ENCODE measurements at regions not wholly inside any gene's neighbourhood (a gene's known extent, or its start where the extent isn't known, plus 50 kb on each side); places are given as distances from the start of the nearest gene placed in this dataset.
"Not testable (repeated sequence)": the region's sequence is repeated elsewhere in the genome, so short reads cannot be mapped to it uniquely, and the experiment has no call there.

DNA sequence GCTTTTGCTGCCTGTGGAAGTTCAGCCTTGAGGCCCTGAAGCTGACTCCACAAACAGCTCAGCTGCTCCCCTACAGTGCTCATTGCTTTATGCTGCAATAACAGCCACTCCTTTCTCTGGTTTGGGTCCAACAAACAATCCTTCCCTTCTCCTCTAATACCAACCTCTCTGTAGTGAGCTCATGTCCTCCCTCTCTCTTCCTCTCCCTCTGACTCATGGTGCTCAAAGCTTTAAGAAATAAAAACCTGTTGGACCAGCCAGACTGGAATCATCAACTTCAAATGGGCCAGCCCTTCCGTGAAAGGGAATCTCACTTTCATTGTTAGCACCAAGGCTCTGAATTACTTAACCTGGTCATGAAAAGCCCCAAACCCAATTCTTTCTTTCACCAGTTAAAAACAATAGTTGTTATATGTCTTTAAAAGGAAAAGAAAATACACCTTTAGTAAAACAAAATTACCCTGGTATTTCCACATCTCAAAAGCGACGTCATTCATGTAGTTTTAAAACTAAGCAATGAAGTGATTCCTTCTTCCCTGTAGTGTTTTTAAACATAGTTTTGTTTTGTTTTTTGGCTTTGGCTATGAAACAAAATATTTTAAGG, 126.4 kb downstream of the DUSP6 start:
- peak; percentile 87 for FAIRE-seq
- Histone ChIP-seq H3K36me3 (ENCODE audit: control insufficient read depth, insufficient read depth, low read length) (no peaks in the 10 kb centered on the region), H3K4me3 (ENCODE audit: low read depth, low read length) (no peak overlapping the region), H3K27me3 (ENCODE audit: control insufficient read depth, insufficient read depth, low read length) (no peaks in the 10 kb centered on the region)
- TF ChIP-seq, protein P1, sequence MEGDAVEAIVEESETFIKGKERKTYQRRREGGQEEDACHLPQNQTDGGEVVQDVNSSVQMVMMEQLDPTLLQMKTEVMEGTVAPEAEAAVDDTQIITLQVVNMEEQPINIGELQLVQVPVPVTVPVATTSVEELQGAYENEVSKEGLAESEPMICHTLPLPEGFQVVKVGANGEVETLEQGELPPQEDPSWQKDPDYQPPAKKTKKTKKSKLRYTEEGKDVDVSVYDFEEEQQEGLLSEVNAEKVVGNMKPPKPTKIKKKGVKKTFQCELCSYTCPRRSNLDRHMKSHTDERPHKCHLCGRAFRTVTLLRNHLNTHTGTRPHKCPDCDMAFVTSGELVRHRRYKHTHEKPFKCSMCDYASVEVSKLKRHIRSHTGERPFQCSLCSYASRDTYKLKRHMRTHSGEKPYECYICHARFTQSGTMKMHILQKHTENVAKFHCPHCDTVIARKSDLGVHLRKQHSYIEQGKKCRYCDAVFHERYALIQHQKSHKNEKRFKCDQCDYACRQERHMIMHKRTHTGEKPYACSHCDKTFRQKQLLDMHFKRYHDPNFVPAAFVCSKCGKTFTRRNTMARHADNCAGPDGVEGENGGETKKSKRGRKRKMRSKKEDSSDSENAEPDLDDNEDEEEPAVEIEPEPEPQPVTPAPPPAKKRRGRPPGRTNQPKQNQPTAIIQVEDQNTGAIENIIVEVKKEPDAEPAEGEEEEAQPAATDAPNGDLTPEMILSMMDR (IDR thresholded peaks at IDR 0.05; ENCODE audit: insufficient read depth, low read length, severe bottlenecking): peak; percentile 9
- peak; percentile 100 for DNase-seq (ENCODE audit: low read depth)

DNA sequence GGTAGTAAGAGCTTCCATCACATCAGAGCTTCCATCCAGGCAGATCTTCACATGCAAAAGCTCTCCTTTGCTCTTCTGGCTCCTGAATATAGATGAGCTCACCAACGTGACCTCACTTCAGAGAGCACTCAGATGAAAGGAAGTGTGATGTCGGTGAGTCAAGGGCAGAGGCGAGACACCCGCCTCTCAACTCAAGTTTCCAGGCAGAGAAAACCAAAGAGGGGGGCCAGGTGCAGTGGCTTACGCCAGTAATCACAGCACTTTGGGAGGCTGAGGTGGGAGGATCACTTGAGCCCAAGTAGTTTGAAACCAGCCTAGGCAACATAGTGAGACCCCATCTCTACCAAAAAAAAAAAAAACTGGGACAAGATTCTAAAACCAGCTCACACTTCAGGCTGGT, 126.9 kb downstream of the DUSP6 start:
- TF ChIP-seq, protein P1 (IDR thresholded peaks at IDR 0.05; ENCODE audit: insufficient read depth, low read length, severe bottlenecking): no peak
- peak; percentile 96 for DNase-seq (ENCODE audit: low read depth)
- peak; percentile 95 for FAIRE-seq
- no peaks in the 10 kb centered on the region for H3K36me3 ChIP-seq (ENCODE audit: control insufficient read depth, insufficient read depth, low read length)
- H3K4me3 ChIP-seq (ENCODE audit: low read depth, low read length): no peak overlapping the region
- H3K27me3 ChIP-seq (ENCODE audit: control insufficient read depth, insufficient read depth, low read length): no peaks in the 10 kb centered on the region

DNA sequence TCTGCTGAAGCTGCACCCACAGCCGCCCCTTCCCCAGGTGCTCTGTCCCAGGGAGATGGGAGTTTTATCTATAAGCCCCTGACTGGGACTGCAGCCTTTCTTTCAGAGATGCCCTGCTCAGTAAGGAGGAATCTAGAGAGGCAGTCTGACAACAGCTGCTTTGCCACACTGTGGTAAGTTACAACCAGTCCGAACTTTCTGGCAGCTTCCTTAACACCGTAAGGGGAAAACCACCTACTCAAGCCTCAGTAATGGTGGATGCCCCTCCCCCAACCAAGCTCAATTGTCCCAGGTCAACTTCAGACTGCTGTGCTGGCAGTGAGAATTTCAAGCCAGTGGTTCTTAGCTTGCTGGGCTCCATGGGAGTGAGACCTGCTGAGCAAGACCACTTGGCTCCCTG, 129.7 kb downstream of the DUSP6 start:
- not testable (repeated sequence) for H3K36me3 ChIP-seq (ENCODE audit: control insufficient read depth, insufficient read depth, low read length); DNase-seq (ENCODE audit: low read depth); H3K4me3 ChIP-seq (ENCODE audit: low read depth, low read length); FAIRE-seq; H3K27me3 ChIP-seq (ENCODE audit: control insufficient read depth, insufficient read depth, low read length)

DNA sequence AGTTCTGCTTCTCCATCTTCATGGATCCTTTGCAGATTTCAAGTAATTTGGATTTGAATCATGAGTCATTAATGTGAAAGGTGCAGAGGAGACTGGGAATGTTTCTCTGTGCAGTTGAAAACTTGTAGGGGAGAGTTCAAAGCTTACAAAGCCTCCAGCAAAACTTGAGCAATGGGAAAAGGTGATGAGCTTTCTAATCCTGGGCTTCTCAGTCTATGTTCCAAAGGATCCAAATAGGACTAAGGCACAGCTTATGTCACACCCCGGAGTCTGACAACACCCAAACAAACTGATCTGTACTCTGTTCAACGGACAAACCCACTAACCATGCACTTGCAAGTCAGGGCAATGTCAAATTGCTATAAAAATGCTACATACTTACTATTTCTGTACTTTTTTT, 134.8 kb downstream of the DUSP6 start:
- no peaks in the 10 kb centered on the region for H3K27me3 ChIP-seq (ENCODE audit: control insufficient read depth, insufficient read depth, low read length)
- H3K4me3 ChIP-seq (ENCODE audit: low read depth, low read length): no peak overlapping the region
- FAIRE-seq: no peak
- TF ChIP-seq, protein P1 (IDR thresholded peaks at IDR 0.05; ENCODE audit: insufficient read depth, low read length, severe bottlenecking): no peak
- peak; percentile 46 for DNase-seq (ENCODE audit: low read depth)
- H3K36me3 ChIP-seq (ENCODE audit: control insufficient read depth, insufficient read depth, low read length): no peaks in the 10 kb centered on the region

DNA sequence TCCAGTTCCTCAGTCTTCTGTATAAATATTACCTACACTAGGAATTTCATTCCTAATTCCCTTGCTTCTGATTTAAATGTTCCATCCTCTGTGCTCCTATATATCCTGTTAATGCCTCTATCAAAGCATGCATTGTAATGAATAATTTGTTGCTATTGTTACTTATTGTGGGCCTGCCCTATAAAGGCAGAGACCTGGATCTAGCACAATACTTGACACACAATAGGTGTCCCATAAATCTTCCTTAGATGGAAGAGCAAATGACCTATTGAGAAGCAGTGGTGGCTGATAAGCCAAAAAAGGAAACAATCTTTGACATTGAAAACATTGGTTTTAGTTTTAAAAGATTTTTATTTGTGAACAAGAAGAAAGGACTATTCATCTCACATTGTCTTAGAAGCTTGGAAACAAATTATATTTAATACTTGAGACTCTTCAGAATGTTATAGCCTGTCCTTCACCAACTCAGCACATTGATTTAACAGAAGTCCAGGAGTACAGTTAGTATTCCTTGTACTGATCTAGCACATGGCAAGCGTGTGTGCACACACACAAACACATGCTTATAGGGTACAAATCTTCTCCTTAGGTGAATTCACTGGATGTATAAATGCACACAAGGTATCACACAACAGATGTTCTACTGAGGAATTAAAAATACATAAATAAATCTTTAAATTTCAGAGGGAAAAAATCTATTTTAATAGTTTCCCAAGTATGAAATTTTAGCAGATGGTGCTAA, 135.9 kb downstream of the DUSP6 start:
- FAIRE-seq: no peak
- no peak for DNase-seq (ENCODE audit: low read depth)
- TF ChIP-seq, protein P1 (IDR thresholded peaks at IDR 0.05; ENCODE audit: insufficient read depth, low read length, severe bottlenecking): no peak
- Histone ChIP-seq H3K27me3 (ENCODE audit: control insufficient read depth, insufficient read depth, low read length) (no peaks in the 10 kb centered on the region), H3K36me3 (ENCODE audit: control insufficient read depth, insufficient read depth, low read length) (no peaks in the 10 kb centered on the region), H3K4me3 (ENCODE audit: low read depth, low read length) (no peak overlapping the region)

DNA sequence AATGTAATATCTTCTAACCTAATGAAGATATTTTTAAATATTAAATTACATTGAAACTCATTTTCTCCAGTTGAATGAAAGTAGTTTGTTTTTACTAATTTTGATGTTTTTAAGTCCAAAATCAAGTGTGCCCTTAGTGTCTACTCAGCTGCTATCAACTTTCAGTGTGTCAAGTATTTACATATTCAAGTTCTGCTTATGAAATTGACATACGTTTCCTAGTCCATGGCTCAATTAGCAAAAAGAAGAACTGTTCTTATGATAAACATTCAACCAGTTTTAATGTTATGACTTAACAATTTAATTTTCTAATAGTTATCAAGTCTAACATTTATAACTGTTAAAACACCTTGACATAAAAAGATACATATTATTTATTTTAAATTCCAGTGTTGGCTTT, 137.1 kb downstream of the DUSP6 start:
- no peak for DNase-seq (ENCODE audit: low read depth)
- H3K4me3 ChIP-seq (ENCODE audit: low read depth, low read length): no peak overlapping the region
- H3K36me3 ChIP-seq (ENCODE audit: control insufficient read depth, insufficient read depth, low read length): no peaks in the 10 kb centered on the region
- TF ChIP-seq, protein P1 (IDR thresholded peaks at IDR 0.05; ENCODE audit: insufficient read depth, low read length, severe bottlenecking): no peak
- H3K27me3 ChIP-seq (ENCODE audit: control insufficient read depth, insufficient read depth, low read length): no peaks in the 10 kb centered on the region
- no peak for FAIRE-seq
